GM12891 (cell line): ENCODE measurements at regions not wholly inside any gene's neighbourhood (a gene's known extent, or its start where the extent isn't known, plus 50 kb on each side); places are given as distances from the start of the nearest gene placed in this dataset.

Experiments used
- DNase-seq: peaks from one replicate; pipeline ENCODE4 v3.0.0; 2011; ENCODE audit warnings: low spot score; ENCODE audit not compliant: insufficient read length
- FAIRE-seq: peaks from 2 replicates; lab custom pipeline; 2011; peaks lifted over from hg19 to GRCh38; lab: Jason Lieb, UNC
- PAX5 ChIP-seq: IDR thresholded peaks from 2 replicates; pipeline ENCODE4 v1.6.1; 2011; ENCODE audit warnings: low read length, moderate library complexity, mild to moderate bottlenecking; ENCODE audit not compliant: insufficient read depth, severe bottlenecking
- POLR2A ChIP-seq: IDR thresholded peaks from 2 replicates; pipeline ENCODE4 v1.6.1; 2011; ENCODE audit warnings: low read depth, low read length, control low read depth
- POLR2AphosphoS5 ChIP-seq: IDR thresholded peaks from 2 replicates; pipeline ENCODE4 v1.6.1; 2011; ENCODE audit warnings: low read depth, low read length, control low read depth
- POU2F2 ChIP-seq: IDR thresholded peaks from 2 replicates; pipeline ENCODE4 v1.6.1; 2011; ENCODE audit warnings: low read depth, mild to moderate bottlenecking, control low read depth, low read length, moderate library complexity
- SPI1 ChIP-seq: IDR thresholded peaks from 2 replicates; pipeline ENCODE4 v1.6.1; 2011; ENCODE audit warnings: low read depth, low read length, control low read depth
- TAF1 ChIP-seq: IDR thresholded peaks from 2 replicates; pipeline ENCODE4 v1.6.1; 2011; ENCODE audit warnings: low read depth, low read length, control low read depth

DNA sequence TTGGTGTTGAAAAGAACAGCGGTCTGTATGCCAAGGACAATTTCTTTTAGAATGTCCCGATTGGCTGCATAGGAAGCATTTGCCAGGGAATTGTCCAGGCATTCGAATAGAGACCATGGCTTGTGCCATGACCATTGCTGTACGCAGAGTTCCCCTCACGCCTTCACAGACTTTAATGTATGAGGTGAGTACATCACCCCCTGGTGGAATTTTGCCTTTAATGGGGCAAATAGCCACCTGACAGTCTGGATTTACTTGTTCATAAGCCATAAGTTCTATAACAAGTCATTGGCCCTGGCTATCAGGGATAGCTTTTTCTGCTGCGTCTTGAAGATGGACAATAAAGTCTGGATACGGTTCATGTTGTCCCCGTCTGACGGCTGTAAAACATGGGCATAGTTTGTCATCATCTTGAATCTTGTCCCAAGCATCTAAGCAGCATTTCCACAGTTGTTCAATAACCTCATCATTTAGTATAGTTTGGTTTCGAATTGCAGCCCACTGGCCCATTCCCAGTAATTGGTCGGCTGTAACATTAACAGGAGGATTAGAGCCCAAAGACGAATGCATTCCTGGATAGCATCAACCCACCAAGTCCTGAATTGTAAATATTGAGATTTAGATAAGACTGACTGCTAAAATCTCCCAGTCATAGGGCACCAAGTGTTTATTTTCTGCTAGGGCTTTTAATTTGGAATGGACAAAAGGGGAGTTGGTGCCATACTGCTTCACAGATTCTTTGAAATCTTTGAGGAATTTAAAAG lies 67.7 kb upstream of the ARL4D start:
- FAIRE-seq: peak; percentile 9
- TF ChIP-seq SPI1: no peak
- no peak for TF ChIP-seq PAX5
- TF ChIP-seq POLR2AphosphoS5: no peak
- no peak for TF ChIP-seq POLR2A
- TF ChIP-seq POU2F2: no peak
- no peak for TF ChIP-seq TAF1
- DNase-seq: no peak

DNA sequence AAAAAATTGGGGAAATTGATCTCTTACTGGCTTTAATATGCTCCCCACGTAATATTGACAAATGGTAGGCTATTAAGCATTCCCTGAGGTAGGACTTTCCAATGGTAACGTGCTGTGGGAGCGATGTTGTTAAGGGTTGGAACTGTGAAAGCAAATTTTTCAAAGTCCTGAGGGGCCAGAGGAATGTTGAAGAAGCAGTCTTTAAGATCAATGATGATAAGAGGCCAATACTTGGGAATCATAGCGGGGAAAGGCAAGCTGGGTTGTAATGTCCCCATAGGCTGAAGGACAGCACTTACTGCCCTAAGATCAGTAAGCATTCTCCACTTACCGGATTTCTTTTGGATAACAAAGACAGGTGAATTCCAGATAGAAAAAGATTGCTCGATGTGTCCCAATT lies 69.6 kb upstream of the ARL4D start:
- no peak for DNase-seq
- no peak for FAIRE-seq
- TF ChIP-seq POU2F2 (no peak), SPI1 (no peak), TAF1 (no peak)

DNA sequence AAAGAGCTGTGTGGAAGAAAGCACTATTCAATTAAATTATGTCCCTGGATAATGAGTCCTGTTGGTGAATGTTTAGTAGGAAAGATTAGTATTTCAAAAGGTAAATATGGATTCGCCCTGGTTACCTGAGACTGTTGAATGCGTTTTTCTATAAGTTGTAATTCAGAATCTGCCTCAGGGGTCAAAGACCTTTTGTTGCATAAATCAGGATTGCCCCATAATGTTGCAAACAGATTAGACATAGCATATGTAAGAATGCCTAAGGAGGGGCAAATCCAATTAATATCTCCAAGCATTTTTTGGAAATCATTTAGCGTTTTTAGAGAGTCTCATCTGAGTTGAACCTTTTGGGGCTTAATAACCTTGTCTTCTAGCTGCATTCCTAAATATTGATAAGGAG lies 70.1 kb upstream of the ARL4D start:
- no peak for TF ChIP-seq POU2F2
- TF ChIP-seq POLR2A: no peak
- no peak for TF ChIP-seq POLR2AphosphoS5
- no peak for TF ChIP-seq SPI1
- FAIRE-seq: no peak
- no peak for DNase-seq

DNA sequence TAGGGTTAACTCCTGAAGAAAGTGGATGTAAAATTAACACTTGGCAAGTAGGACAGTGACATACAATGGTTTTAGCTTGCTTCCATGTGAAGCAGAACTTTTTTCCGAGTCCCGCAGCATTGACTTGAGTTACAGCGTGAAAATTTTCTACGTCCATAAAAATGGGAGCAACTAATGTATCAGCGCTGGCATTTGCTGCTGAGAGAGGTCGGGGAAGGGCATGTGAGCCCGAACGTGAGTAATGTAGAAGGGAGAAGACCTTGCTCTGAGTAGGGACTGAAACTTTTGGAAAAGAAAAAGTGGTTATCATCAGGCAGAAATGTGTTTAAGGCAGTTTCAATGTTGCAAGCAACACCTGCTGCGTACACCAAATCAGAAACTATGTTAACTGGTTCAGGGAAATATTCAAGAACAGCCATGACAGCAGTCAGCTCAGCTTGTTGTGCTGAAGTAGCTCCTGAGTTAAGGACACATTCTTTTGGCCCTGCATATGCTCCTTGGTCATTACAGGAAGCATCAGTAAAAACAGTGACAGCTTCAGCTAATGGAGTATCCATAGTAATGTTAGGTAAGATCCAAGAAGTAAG lies 70.9 kb upstream of the ARL4D start:
- TF ChIP-seq SPI1 (no peak), TAF1 (no peak), POLR2AphosphoS5 (no peak), POU2F2 (no peak), POLR2A (no peak), PAX5 (no peak)
- DNase-seq (no peak), FAIRE-seq (no peak)

DNA sequence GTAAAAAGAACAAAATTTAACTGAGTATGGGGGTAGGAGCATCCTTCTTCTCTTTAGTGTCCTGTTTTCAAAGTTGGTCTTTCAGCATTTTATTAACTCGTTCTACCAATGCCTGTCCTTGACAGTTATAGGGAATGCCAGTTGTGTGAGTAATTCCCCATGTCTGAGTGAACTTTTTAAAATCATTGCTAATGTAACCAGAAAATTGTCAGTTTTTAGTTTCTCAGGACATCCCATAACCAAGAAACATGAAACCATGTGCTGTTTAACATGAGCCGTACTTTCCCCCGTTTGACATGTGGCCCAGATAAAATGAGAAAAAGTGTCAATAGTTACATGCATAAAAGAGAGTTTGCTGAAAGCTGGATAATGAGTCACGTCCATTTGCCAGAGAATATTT lies 71.4 kb upstream of the ARL4D start:
- DNase-seq: no peak
- TF ChIP-seq POU2F2 (no peak), POLR2AphosphoS5 (no peak), PAX5 (no peak), TAF1 (no peak), POLR2A (no peak), SPI1 (no peak)
- no peak for FAIRE-seq

DNA sequence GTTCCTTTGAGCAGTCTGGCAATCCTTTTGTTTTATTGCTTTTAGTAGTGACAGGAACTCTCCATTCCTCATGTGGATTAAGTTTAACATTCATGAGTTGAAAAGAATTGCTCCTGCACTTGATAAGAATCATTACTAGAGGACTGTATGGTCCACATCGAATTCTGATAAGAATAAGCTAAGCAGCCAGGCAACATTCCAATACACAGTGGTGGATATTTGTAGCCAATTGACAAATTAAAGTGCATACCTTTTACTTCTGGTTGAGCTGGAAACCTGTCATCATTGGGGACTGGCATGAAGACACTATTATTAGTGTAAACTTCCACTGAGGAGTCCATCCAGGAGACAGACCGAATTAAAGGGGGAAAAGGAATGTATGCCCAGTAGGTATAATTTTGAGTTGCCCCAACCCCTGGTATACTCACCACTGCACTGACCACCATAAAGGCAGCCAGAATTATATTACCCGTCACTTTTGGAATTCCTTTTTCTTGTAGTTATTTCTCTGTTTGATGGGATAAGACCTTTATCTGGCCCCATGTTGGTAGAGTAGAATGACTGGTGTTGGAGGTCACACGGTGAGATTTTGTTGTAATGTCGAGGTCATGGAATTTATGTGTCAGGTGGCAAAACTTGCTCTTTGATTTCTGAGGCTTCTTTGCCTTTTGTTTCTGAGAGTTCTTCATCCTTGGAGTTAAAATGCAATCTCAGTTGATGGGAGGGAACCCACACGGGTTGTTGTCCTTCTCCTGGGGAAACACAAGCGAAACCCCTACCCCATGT lies 72.1 kb upstream of the ARL4D start:
- DNase-seq (no peak), FAIRE-seq (no peak)
- TF ChIP-seq TAF1 (no peak), SPI1 (no peak), POLR2AphosphoS5 (no peak)

DNA sequence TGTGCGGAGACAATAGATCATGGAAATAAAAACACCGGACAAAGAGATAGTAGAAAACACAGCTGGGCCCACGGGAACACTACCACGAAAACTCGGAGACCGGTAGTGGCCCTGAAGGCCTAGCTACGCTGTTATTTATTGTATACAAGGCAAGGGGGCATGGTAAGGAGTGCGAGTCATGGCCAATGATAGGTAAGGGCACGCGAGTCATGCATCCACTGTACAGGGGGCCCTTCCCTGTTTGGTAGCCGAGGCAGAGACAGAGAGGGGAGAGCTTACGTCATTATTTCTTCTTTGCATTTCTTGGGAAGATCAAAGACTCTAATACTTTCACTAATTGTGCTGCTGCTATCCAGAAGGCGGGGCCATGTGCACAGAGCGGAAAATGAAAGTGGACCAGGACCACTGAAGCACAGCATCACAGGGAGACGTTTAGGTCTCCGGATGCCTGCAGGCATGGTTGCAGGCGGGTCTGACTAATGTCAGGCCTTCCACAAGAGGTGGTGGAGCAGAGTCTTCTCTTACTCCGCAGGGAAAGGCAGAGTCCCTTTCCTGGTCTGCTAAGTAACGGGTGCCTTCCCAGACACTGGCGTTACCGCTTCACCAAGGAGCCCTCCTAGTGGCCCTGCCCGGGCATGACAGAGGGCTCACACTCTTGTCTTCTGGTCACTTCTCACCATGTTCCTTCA lies 74.4 kb upstream of the ARL4D start:
- DNase-seq (no peak), FAIRE-seq (no peak)
- TF ChIP-seq POLR2A (no peak), POLR2AphosphoS5 (no peak), PAX5 (no peak), TAF1 (no peak), SPI1 (no peak), POU2F2 (no peak)

DNA sequence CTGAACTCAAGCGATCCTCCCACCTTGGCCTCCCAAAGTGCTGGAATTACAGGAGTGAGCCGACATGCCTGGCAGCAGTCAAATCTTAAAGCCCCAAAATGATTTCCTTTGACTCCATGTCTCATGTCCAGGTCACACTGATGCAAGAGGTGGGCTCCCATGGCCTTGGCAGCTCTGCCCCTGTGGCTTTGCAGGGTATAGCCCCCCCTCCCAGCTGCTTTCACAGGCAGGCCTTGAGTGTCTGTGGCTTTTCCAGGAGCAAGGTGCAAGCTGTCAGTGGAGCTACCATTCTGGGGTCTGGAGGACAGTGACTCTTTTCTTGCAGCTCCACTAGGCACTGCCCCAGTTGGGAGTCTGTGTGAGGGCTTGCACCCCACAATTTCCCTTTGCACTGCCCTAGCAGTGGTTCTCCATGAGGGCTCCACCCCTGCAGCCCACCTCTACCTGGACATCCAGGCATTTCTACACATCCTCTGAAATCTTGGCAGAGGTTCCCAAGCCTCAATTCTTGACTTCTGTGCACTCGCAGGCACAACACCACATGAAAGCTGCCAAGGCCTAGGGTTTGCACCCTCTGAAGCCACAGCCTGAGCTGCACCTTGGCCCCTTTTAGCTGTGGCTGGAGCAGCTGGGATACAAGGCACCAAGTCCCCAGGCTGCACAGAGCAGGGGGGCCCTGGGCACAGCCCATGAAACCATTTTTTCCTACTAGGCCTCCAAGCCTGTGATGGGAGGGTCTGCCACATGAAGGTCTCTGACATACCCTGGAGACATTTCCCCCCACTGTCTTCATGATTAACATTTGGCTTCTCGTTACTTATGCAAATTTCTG lies 79.3 kb upstream of the ARL4D start:
- no peak for FAIRE-seq
- TF ChIP-seq SPI1 (no peak), PAX5 (no peak), POU2F2 (no peak), POLR2A (no peak), POLR2AphosphoS5 (no peak), TAF1 (no peak)
- no peak for DNase-seq

DNA sequence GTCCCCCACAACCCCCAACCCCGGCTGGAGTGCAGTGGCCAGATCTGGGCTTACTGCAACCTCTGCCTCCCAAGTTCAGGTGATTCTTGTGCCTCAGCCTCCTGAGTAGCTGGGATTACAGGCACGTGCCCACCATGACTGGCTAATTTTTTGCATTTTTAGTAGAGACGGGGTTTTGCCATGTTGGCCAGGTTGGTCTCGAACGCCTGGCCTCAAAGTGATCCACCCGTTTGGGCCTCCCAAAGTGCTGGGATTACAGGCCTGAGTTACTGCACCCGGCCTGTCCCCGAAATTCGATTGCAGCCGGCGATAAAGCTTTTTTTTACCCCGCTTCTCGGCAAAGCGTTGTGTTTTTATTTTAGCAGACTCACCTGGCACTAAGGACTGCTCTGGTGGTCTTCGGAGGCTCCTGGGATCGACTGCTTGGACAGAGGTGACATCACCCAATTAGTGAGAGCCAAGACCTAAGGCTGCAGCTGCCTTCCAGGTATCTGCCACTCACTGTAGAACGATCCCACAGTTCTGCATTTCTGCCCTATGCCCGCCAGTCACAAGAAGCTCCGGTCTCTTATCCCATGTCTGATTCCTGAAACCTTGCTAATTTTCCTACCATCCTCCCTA lies 82.2 kb upstream of the ARL4D start:
- no peak for DNase-seq
- TF ChIP-seq POU2F2: no peak
- TF ChIP-seq PAX5: no peak
- no peak for TF ChIP-seq SPI1
- TF ChIP-seq POLR2AphosphoS5: no peak
- no peak for TF ChIP-seq POLR2A
- no peak for TF ChIP-seq TAF1
- no peak for FAIRE-seq
